Left lobe of liver (tissue), 2 donors: ENCODE measurements at regions not wholly inside any gene's neighbourhood (a gene's known extent, or its start where the extent isn't known, plus 50 kb on each side); places are given as distances from the start of the nearest gene placed in this dataset.
"Not testable (repeated sequence)": the region's sequence is repeated elsewhere in the genome, so short reads cannot be mapped to it uniquely, and the experiment has no call there.

Experiments used
- ATAC-seq: fragments of 200-7000 bp; cut with Tn5 transposase; one replicate; pipeline ENCODE4 v1.9.1; 2020; ENCODE audit warnings: mild to moderate bottlenecking, moderate library complexity
- DNase-seq: peaks from one replicate; pipeline ENCODE4 v3.0.0-alpha.2; 2020; ENCODE audit warnings: low spot score
- donor health status: DM: no; HTN: no; CAD: no; lungs with moderate emphysema.
- donor health status: DM: no; HTN: yes; CAD: no.

- ATAC-seq (no peak), DNase-seq (no peak)
These were observed 230.8 kb downstream of the DLEU7 start for GRCh38 chr13:50612717-50613116.

- ATAC-seq (no peak), DNase-seq (no peak)
These were observed 230.1 kb downstream of the DLEU7 start for GRCh38 chr13:50613356-50613831.

GRCh38 chr13:50615234-50615633 lies 228.3 kb downstream of the DLEU7 start:
- no peak for ATAC-seq

GRCh38 chr13:50616101-50616500 lies 227.4 kb downstream of the DLEU7 start:
- ATAC-seq (no peak), DNase-seq (no peak)

More at GRCh38 chr13:50615234-50615633, 228.3 kb downstream of the DLEU7 start:
- DNase-seq = no peak

GRCh38 chr13:50617134-50617721 lies 226.3 kb downstream of the DLEU7 start:
- DNase-seq (no peak), ATAC-seq (no peak)

- ATAC-seq = no peak
- no peak for DNase-seq
These were observed 225.3 kb downstream of the DLEU7 start for GRCh38 chr13:50618206-50618605.

- no peak for DNase-seq
These were observed 217.4 kb downstream of the DLEU7 start for GRCh38 chr13:50626101-50626547.

GRCh38 chr13:50627111-50627510 lies 216.4 kb downstream of the DLEU7 start:
- no peak for DNase-seq
- ATAC-seq = no peak

More at GRCh38 chr13:50626101-50626547, 217.4 kb downstream of the DLEU7 start:
- peak; percentile 16 for ATAC-seq

- not testable (repeated sequence) for DNase-seq, ATAC-seq
These were observed 215.0 kb downstream of the DLEU7 start for GRCh38 chr13:50628512-50628911.

GRCh38 chr13:50629497-50629896 lies 214.0 kb downstream of the DLEU7 start:
- ATAC-seq (peak; percentile 86), DNase-seq (no peak)

- ATAC-seq (peak; percentile 26), DNase-seq (no peak)
These were observed 213.5 kb downstream of the DLEU7 start for GRCh38 chr13:50629966-50630365.

GRCh38 chr13:50631041-50631440 lies 212.5 kb downstream of the DLEU7 start:
- DNase-seq (no peak), ATAC-seq (no peak)

- no peak for ATAC-seq
- no peak for DNase-seq
These were observed 209.2 kb downstream of the DLEU7 start for GRCh38 chr13:50634339-50634738.

GRCh38 chr13:50635504-50635903 lies 208.0 kb downstream of the DLEU7 start:
- ATAC-seq (peak; percentile 52), DNase-seq (no peak)

- ATAC-seq (no peak), DNase-seq (no peak)
These were observed 207.3 kb downstream of the DLEU7 start for GRCh38 chr13:50636007-50636704.

GRCh38 chr13:50643060-50643459 lies 200.4 kb downstream of the DLEU7 start:
- DNase-seq (no peak), ATAC-seq (no peak)

GRCh38 chr13:50644081-50644871 lies 199.2 kb downstream of the DLEU7 start:
- DNase-seq (no peak), ATAC-seq (no peak)

GRCh38 chr13:50645092-50645491 lies 198.4 kb downstream of the DLEU7 start:
- ATAC-seq (no peak), DNase-seq (no peak)

GRCh38 chr13:50646070-50646469 lies 197.4 kb downstream of the DLEU7 start:
- no peak for ATAC-seq

GRCh38 chr13:50649211-50649610 lies 194.3 kb downstream of the DLEU7 start:
- ATAC-seq (no peak), DNase-seq (no peak)

More at GRCh38 chr13:50646070-50646469, 197.4 kb downstream of the DLEU7 start:
- no peak for DNase-seq
